Heart left ventricle (tissue), 13 donors: ENCODE measurements at regions not wholly inside any gene's neighbourhood (a gene's known extent, or its start where the extent isn't known, plus 50 kb on each side); places are given as distances from the start of the nearest gene placed in this dataset.

ENCODE experiments used
- POLR2A ChIP-seq, 2 donors: fragments of 450-650 bp; IDR thresholded peaks; one replicate each; pipeline ENCODE4 v1.6.1; 2017; ENCODE audit warnings: antibody characterized with exemption in 2 of 2, mild to moderate bottlenecking in 2 of 2, moderate library complexity in 2 of 2
- TF ChIP-seq, protein P1 (sequence below), 12 donors: fragments of 200-600 bp; sonication (generic) in 4 of 12; IDR thresholded peaks; one replicate each; pipeline versions ENCODE4 v1.5.0 to v1.8.0; 2018 to 2022; ENCODE audit warnings: antibody characterized with exemption in 12 of 12, mild to moderate bottlenecking in 5 of 12
- donor health status: ischemic (EF 13 %, LVEDD 7.1; RV severe dilation, severe dysfunction).
- donor health status: DM: no; HTN: yes; CAD: no.
- donor health status: DM: no; HTN: no; CAD: no.
- donor health status: ischemic (EF 25% LVEDD 6.9; RV normal size, moderate dysfunction).
- donor health status: ischemic (EF 25% LVEDD 5.7; RV mildly dilated, moderate dysfunction).
- donor health status: ischemic (EF 35%, LVEDD 5.7; RV mildly dilated, moderate dysfunction).
- donor health status: nonischemic (EF 11% LVEDD 7.7; RV severe dilation, severe dysfunction).
- donor health status: DM: yes; HTN: yes; CAD: no.
- donor health status: PGD.
- donor health status: ischemic (EF 29% LVEDD 5.4; RV normal size, mild dysfunction).
- donor health status: nonischemic (EF 23%, LVEDD 6.1; RV moderate dilation, normal function).

DNA sequence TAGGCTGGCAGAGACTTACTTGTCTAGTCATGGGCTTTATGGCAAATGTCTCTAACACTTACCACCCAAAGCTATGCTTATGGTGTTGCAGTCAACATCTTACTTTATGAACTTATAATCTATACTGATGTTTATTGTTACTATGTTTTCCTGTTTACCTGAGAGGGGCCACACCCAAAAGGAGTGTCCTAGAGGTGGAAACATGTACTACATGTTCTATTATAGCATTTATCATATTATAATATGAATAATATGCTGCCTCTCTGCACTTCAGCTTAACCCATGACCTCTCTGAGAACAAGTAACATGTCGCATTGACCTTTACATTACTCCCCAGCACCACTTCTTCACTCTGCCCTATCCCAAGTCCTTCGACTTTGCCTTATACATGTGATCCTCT lies 501.8 kb downstream of the ETNK1 start:
- TF ChIP-seq, protein P1, sequence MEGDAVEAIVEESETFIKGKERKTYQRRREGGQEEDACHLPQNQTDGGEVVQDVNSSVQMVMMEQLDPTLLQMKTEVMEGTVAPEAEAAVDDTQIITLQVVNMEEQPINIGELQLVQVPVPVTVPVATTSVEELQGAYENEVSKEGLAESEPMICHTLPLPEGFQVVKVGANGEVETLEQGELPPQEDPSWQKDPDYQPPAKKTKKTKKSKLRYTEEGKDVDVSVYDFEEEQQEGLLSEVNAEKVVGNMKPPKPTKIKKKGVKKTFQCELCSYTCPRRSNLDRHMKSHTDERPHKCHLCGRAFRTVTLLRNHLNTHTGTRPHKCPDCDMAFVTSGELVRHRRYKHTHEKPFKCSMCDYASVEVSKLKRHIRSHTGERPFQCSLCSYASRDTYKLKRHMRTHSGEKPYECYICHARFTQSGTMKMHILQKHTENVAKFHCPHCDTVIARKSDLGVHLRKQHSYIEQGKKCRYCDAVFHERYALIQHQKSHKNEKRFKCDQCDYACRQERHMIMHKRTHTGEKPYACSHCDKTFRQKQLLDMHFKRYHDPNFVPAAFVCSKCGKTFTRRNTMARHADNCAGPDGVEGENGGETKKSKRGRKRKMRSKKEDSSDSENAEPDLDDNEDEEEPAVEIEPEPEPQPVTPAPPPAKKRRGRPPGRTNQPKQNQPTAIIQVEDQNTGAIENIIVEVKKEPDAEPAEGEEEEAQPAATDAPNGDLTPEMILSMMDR (IDR thresholded peaks at IDR 0.05): peak in 2 of 12 donors; percentile 22 to 31
- no peak for TF ChIP-seq POLR2A (IDR thresholded peaks at IDR 0.05)
